LNCaP clone FGC (cell line): ENCODE measurements at regions not wholly inside any gene's neighbourhood (a gene's known extent, or its start where the extent isn't known, plus 50 kb on each side); places are given as distances from the start of the nearest gene placed in this dataset.

ENCODE experiments used
- DNase-seq: peaks from one replicate; pipeline ENCODE4 v3.0.0-alpha.2; 2011; ENCODE audit warnings: low read depth
- H3K4me3 ChIP-seq: 2 replicates; pipeline ENCODE4 v1.5.1; 2011; ENCODE audit warnings: mild to moderate bottlenecking, low read depth, low read length, control low read depth
- TF ChIP-seq, protein P1 (sequence below): IDR thresholded peaks from 2 replicates; pipeline ENCODE4 v1.5.1; 2012; ENCODE audit warnings: mild to moderate bottlenecking; ENCODE audit not compliant: control insufficient read depth, insufficient read depth; ENCODE audit errors: extremely low read depth

GRCh38 chr3:88343264-88343663, 193.5 kb downstream of the C3orf38 start:
- H3K4me3 ChIP-seq: no peak overlapping the region
- DNase-seq: no peak
- TF ChIP-seq, protein P1, sequence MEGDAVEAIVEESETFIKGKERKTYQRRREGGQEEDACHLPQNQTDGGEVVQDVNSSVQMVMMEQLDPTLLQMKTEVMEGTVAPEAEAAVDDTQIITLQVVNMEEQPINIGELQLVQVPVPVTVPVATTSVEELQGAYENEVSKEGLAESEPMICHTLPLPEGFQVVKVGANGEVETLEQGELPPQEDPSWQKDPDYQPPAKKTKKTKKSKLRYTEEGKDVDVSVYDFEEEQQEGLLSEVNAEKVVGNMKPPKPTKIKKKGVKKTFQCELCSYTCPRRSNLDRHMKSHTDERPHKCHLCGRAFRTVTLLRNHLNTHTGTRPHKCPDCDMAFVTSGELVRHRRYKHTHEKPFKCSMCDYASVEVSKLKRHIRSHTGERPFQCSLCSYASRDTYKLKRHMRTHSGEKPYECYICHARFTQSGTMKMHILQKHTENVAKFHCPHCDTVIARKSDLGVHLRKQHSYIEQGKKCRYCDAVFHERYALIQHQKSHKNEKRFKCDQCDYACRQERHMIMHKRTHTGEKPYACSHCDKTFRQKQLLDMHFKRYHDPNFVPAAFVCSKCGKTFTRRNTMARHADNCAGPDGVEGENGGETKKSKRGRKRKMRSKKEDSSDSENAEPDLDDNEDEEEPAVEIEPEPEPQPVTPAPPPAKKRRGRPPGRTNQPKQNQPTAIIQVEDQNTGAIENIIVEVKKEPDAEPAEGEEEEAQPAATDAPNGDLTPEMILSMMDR: no peak

- DNase-seq: no peak
- TF ChIP-seq, protein P1: no peak
- no peak overlapping the region for H3K4me3 ChIP-seq
These were observed 196.9 kb downstream of the C3orf38 start for GRCh38 chr3:88346643-88347042.

DNA sequence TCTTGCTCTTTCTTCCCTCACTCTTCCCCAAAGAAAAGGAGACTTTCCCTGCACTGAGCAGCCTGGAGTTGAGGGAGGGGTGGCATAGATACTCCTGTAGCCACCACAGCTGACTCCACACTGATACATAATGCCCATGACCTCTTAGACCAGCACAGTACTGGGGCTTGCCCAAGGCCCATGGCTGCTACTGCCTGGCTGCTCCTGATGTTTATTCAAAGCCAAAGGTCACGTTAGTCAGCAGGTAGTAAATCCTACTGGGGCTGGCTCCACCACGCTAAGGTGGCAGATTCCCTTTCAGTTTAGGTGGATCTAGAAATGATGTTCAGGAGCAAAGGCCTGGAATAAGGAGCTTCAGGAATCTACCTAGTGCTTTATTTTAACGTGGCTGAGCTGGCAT, 212.7 kb downstream of the C3orf38 start:
- DNase-seq: no peak
- TF ChIP-seq, protein P1: no peak
- H3K4me3 ChIP-seq: no peak overlapping the region

GRCh38 chr3:88364926-88365325, 215.2 kb downstream of the C3orf38 start:
- DNase-seq: no peak
- TF ChIP-seq, protein P1: no peak
- no peak overlapping the region for H3K4me3 ChIP-seq

- TF ChIP-seq, protein P1: no peak
- DNase-seq: no peak
- no peak overlapping the region for H3K4me3 ChIP-seq
These were observed 219.6 kb downstream of the C3orf38 start for GRCh38 chr3:88369337-88369736.

DNA sequence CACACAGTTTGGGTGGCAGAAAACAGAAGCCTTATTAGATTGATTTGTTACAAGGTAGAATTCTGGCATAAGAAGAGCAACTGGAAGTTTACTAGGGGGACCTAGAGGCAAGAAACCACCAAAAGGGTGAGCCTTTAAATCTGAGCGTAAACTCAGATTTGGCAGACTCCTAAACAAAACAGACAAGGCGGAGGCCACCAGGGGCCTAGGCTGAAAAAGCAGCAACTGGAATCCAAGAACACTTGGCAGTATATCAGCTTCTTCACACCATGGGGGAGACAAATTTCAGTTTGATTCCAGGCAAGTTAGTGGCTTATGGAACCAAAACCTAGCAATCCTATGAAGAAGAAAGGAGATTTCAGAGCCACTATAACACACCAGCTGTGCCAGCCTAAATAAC, 220.0 kb downstream of the C3orf38 start:
- no peak for DNase-seq
- TF ChIP-seq, protein P1: no peak

GRCh38 chr3:88385090-88385489, 235.3 kb downstream of the C3orf38 start:
- DNase-seq: no peak
- no peak overlapping the region for H3K4me3 ChIP-seq
- TF ChIP-seq, protein P1: no peak

More for the DNA sequence above, 220.0 kb downstream of the C3orf38 start:
- H3K4me3 ChIP-seq: no peak overlapping the region
